B cell (primary cell): ENCODE measurements at regions not wholly inside any gene's neighbourhood (a gene's known extent, or its start where the extent isn't known, plus 50 kb on each side); places are given as distances from the start of the nearest gene placed in this dataset.

Source experiments
- ATAC-seq: fragments of 200-7000 bp; cut with Tn5 transposase; one replicate; pipeline ENCODE4 v1.10.0; 2021; ENCODE audit warnings: low read depth, mild to moderate bottlenecking, moderate number of reproducible peaks, moderate library complexity
- CTCF ChIA-PET: fragments of 350-600 bp; sonication (Branson Sonifier 250); formaldehyde crosslinking; loops from one replicate; lab custom pipeline; 2021; ENCODE audit warnings: antibody characterized with exemption, inconsistent platforms; lab: Charles Lee
- POLR2A ChIA-PET: fragments of 350-600 bp; sonication (Branson Sonifier 250); formaldehyde crosslinking; loops from one replicate; lab custom pipeline; 2021; ENCODE audit warnings: antibody characterized with exemption; lab: Charles Lee
- DNase-seq: peaks from one replicate; pipeline ENCODE4 v3.0.0; 2013
- H2AFZ ChIP-seq: 2 replicates; pipeline ENCODE4 v1.6.1; 2012; ENCODE audit warnings: mild to moderate bottlenecking, low read depth, low read length; ENCODE audit not compliant: insufficient read depth, poor library complexity, severe bottlenecking
- H3K27ac ChIP-seq, 2 donors: 1 replicate in 1 of 2; 2 replicates in 1 of 2; pipeline ENCODE4 v1.5.1; 2012 to 2013; ENCODE audit warnings: low read length in 2 of 2, mild to moderate bottlenecking in 2 of 2, moderate library complexity in 1 of 2
- H3K27me3 ChIP-seq, 4 experiments: fragments of 200-600 bp in 1 of 4; sonication (generic) in 1 of 4; replicated peaks in 1 of 4; 1 replicate in 2 of 4; 2 replicates in 2 of 4; pipeline versions ENCODE4 v1.6.1 to v1.7.0; 2013 to 2016; ENCODE audit warnings: low read length in 3 of 4, mild to moderate bottlenecking in 2 of 4, mixed read lengths in 1 of 4, moderate library complexity in 1 of 4; ENCODE audit not compliant: insufficient read depth in 4 of 4, control insufficient read depth in 3 of 4; ENCODE audit errors: control extremely low read depth in 1 of 4
- H3K36me3 ChIP-seq, 2 experiments: replicated peaks in 1 of 2; 1 replicate in 1 of 2; 2 replicates in 1 of 2; pipeline versions ENCODE4 v1.6.1 to v1.7.1; 2013; ENCODE audit warnings: low read length in 1 of 2; ENCODE audit not compliant: insufficient read depth in 2 of 2, control insufficient read depth in 1 of 2; ENCODE audit errors: control extremely low read depth in 1 of 2, extremely low read depth in 1 of 2
- H3K4me1 ChIP-seq, 2 donors: fragments of 200-600 bp in 1 of 2; sonication (generic) in 1 of 2; 1 replicate in 1 of 2; 2 replicates in 1 of 2; pipeline versions ENCODE4 v1.5.1 to v1.6.1; 2013 to 2017; ENCODE audit warnings: low read length in 2 of 2; ENCODE audit not compliant: control insufficient read depth in 2 of 2, insufficient read depth in 2 of 2
- H3K4me2 ChIP-seq: replicated peaks from 2 replicates; pipeline ENCODE3; 2012; ENCODE audit warnings: mild to moderate bottlenecking, low read depth, low read length; ENCODE audit not compliant: poor library complexity, severe bottlenecking
- H3K4me3 ChIP-seq, 5 experiments: fragments of 200-600 bp in 1 of 5; sonication (generic) in 1 of 5; 1 replicate in 3 of 5; 2 replicates in 2 of 5; pipeline versions ENCODE4 v1.5.1 to v1.7.0; 2011 to 2016; ENCODE audit warnings: low read length in 4 of 5, mild to moderate bottlenecking in 4 of 5, low read depth in 2 of 5, control low read depth in 1 of 5, moderate library complexity in 1 of 5; ENCODE audit not compliant: insufficient read depth in 1 of 5; ENCODE audit errors: control extremely low read depth in 1 of 5, extremely low read depth in 1 of 5
- H3K79me2 ChIP-seq: fragments of 200-600 bp; sonication (generic); one replicate; pipeline ENCODE4 v1.6.0; 2016; ENCODE audit warnings: low read length; ENCODE audit not compliant: control insufficient read depth, insufficient read depth
- H3K9ac ChIP-seq: fragments of 200-600 bp; sonication (generic); 2 replicates; pipeline ENCODE4 v1.6.1; 2017; ENCODE audit warnings: mild to moderate bottlenecking, low read length, moderate library complexity
- H3K9me3 ChIP-seq, 3 donors: one replicate each; pipeline versions ENCODE4 v1.6.1 to v1.7.1; 2013; ENCODE audit warnings: low read length in 2 of 3; ENCODE audit not compliant: control insufficient read depth in 2 of 3, insufficient read depth in 1 of 3; ENCODE audit errors: control extremely low read depth in 1 of 3
- H4K20me1 ChIP-seq: 2 replicates; pipeline ENCODE4 v1.6.0; 2012; ENCODE audit warnings: mild to moderate bottlenecking, low read length; ENCODE audit not compliant: insufficient read depth, control insufficient read depth, poor library complexity, severe bottlenecking
- H3K27ac Mint-ChIP-seq: one replicate; pipeline ENCODE4 v1.8.0; 2021; ENCODE audit warnings: mixed read lengths
- H3K27me3 Mint-ChIP-seq: one replicate; pipeline ENCODE4 v1.8.0; 2021; ENCODE audit warnings: mixed read lengths
- H3K4me1 Mint-ChIP-seq: one replicate; pipeline ENCODE4 v1.8.0; 2021; ENCODE audit warnings: mixed read lengths
- H3K4me3 Mint-ChIP-seq: one replicate; pipeline ENCODE4 v1.8.0; 2021; ENCODE audit warnings: mixed read lengths
- H3K9me3 Mint-ChIP-seq: one replicate; pipeline ENCODE4 v1.8.0; 2022; ENCODE audit warnings: mixed read lengths; ENCODE audit not compliant: insufficient read depth
- CTCF ChIP-seq: fragments of 200-600 bp; IDR thresholded peaks from one replicate; pipeline ENCODE4 v1.8.0; 2022; ENCODE audit warnings: antibody characterized with exemption, mild to moderate bottlenecking
- EZH2 ChIP-seq: IDR thresholded peaks from 2 replicates; pipeline ENCODE4 v1.6.1; 2012; ENCODE audit warnings: borderline replicate concordance, low read depth, mild to moderate bottlenecking, moderate library complexity, low read length; ENCODE audit not compliant: insufficient read depth, poor library complexity, severe bottlenecking
- WGBS: methylation state at CpG from one replicate; pipeline ENCODE4 v1.1.5; 2013; ENCODE audit warnings: missing lambda C conversion rate; ENCODE audit not compliant: insufficient coverage; 5-methylcytosine and 5-hydroxymethylcytosine counted together
- intact Hi-C: fragments of 100-400 bp; cut with micrococcal nuclease; formaldehyde crosslinking; loops from one replicate; pipeline ENCODE4 v1.10.0; 2022

GRCh38 chr2:117645458-117645857 is 169.0 kb upstream of the DDX18 start:
- intact Hi-C loops: no loop called here
- H3K9ac ChIP-seq: no peak overlapping the region
- ChIA-PET CTCF (no interaction called here), POLR2A (no interaction called here)
- no peak overlapping the region for H3K4me3 ChIP-seq
- H4K20me1 ChIP-seq: no peaks in the 10 kb centered on the region
- ATAC-seq (no peak), DNase-seq (no peak)
- no peak overlapping the region for H3K27ac Mint-ChIP-seq
- H3K4me2 ChIP-seq: no peak overlapping the region
- H2AFZ ChIP-seq: no peak overlapping the region
- no peak overlapping the region for H3K27ac ChIP-seq
- H3K79me2 ChIP-seq: no peaks in the 10 kb centered on the region
- no peaks in the 10 kb centered on the region for H3K27me3 Mint-ChIP-seq
- H3K4me1 Mint-ChIP-seq: no peaks in the 10 kb centered on the region
- no peaks in the 10 kb centered on the region for H3K4me1 ChIP-seq
- H3K36me3 ChIP-seq: no peaks in the 10 kb centered on the region
- no peak overlapping the region for H3K4me3 Mint-ChIP-seq
- H3K9me3 ChIP-seq: no peaks in the 10 kb centered on the region
- TF ChIP-seq CTCF: no peak
- no peak for TF ChIP-seq EZH2
- peaks cover 0 to 2% (median 0%) of the 10 kb centered on the region in 4 experiments for H3K27me3 ChIP-seq
- WGBS: no CpG with 5 or more reads among the region's 3 CpGs
- H3K9me3 Mint-ChIP-seq: peaks cover 2% of the 10 kb centered on the region

- ChIA-PET POLR2A (no interaction called here), CTCF (no interaction called here)
- no peak overlapping the region for H3K4me2 ChIP-seq
- intact Hi-C loops: no loop called here
- no peak for TF ChIP-seq CTCF
- TF ChIP-seq EZH2: no peak
- peaks cover 0 to 2% (median 0%) of the 10 kb centered on the region in 4 experiments for H3K27me3 ChIP-seq
- Mint-ChIP-seq H3K27me3 (no peaks in the 10 kb centered on the region), H3K9me3 (peaks cover 2% of the 10 kb centered on the region), H3K4me1 (no peaks in the 10 kb centered on the region), H3K4me3 (no peak overlapping the region), H3K27ac (no peak overlapping the region)
- no peak overlapping the region for H3K4me3 ChIP-seq
- H3K79me2 ChIP-seq: no peaks in the 10 kb centered on the region
- H3K27ac ChIP-seq: no peak overlapping the region
- no peaks in the 10 kb centered on the region for H4K20me1 ChIP-seq
- no peak overlapping the region for H3K9ac ChIP-seq
- no peak overlapping the region for H2AFZ ChIP-seq
- no peak for ATAC-seq
- no peaks in the 10 kb centered on the region for H3K4me1 ChIP-seq
- no peak for DNase-seq
- WGBS: no CpG with 5 or more reads among the region's 1 CpG
- no peaks in the 10 kb centered on the region for H3K36me3 ChIP-seq
- no peaks in the 10 kb centered on the region for H3K9me3 ChIP-seq
Measured at GRCh38 chr2:117646099-117646498, 168.4 kb upstream of the DDX18 start.
